NB4 (cell line): ENCODE measurements at regions not wholly inside any gene's neighbourhood (a gene's known extent, or its start where the extent isn't known, plus 50 kb on each side); places are given as distances from the start of the nearest gene placed in this dataset.

Source experiments
- POLR2A ChIP-seq: IDR thresholded peaks from 2 replicates; pipeline ENCODE4 v1.6.1; 2011; ENCODE audit warnings: mild to moderate bottlenecking; ENCODE audit not compliant: insufficient read length; ENCODE audit errors: extremely low read depth
- TF ChIP-seq, protein P1 (sequence below): IDR thresholded peaks from one replicate; pipeline ENCODE4 v1.5.1; 2012; ENCODE audit warnings: low read depth, low read length

GRCh38 chr1:73411479-73411878 lies 786.5 kb downstream of the LRRIQ3 start:
- TF ChIP-seq, protein P1, sequence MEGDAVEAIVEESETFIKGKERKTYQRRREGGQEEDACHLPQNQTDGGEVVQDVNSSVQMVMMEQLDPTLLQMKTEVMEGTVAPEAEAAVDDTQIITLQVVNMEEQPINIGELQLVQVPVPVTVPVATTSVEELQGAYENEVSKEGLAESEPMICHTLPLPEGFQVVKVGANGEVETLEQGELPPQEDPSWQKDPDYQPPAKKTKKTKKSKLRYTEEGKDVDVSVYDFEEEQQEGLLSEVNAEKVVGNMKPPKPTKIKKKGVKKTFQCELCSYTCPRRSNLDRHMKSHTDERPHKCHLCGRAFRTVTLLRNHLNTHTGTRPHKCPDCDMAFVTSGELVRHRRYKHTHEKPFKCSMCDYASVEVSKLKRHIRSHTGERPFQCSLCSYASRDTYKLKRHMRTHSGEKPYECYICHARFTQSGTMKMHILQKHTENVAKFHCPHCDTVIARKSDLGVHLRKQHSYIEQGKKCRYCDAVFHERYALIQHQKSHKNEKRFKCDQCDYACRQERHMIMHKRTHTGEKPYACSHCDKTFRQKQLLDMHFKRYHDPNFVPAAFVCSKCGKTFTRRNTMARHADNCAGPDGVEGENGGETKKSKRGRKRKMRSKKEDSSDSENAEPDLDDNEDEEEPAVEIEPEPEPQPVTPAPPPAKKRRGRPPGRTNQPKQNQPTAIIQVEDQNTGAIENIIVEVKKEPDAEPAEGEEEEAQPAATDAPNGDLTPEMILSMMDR: no peak
- no peak for TF ChIP-seq POLR2A
